ENCODE measurements at regions not wholly inside any gene's neighbourhood (a gene's known extent, or its start where the extent isn't known, plus 50 kb on each side); places are given as distances from the start of the nearest gene placed in this dataset.

GRCh38 chr4:175871774-175872405, 59.8 kb upstream of the GPM6A start:
- DNase-seq (ENCODE audit: low spot score), result peak; percentile 55

GRCh38 chr4:175873707-175874106, 61.6 kb upstream of the GPM6A start:
- DNase-seq (ENCODE audit: low spot score), result peak; percentile 25

GRCh38 chr4:175874306-175874705, 62.2 kb upstream of the GPM6A start:
- DNase-seq (ENCODE audit: low spot score), result no peak

GRCh38 chr4:175875993-175876771, 64.1 kb upstream of the GPM6A start:
- no peak for DNase-seq (ENCODE audit: low spot score)

- no peak for DNase-seq (ENCODE audit: low spot score)
Measured at GRCh38 chr4:175882891-175883290, 70.8 kb upstream of the GPM6A start.

GRCh38 chr4:175884048-175884447, 72.0 kb upstream of the GPM6A start:
- no peak for DNase-seq (ENCODE audit: low spot score)

GRCh38 chr4:175891231-175891630, 79.2 kb upstream of the GPM6A start:
- DNase-seq (ENCODE audit: low spot score), result no peak

GRCh38 chr4:175891851-175892250, 79.8 kb upstream of the GPM6A start:
- peak; percentile 52 for DNase-seq (ENCODE audit: low spot score)

GRCh38 chr4:175905925-175906324, 93.9 kb upstream of the GPM6A start:
- DNase-seq (ENCODE audit: low spot score), result no peak

- no peak for DNase-seq (ENCODE audit: low spot score)
Measured at GRCh38 chr4:175906384-175906783, 94.3 kb upstream of the GPM6A start.

- no peak for DNase-seq (ENCODE audit: low spot score)
Measured at GRCh38 chr4:175910700-175911099, 98.6 kb upstream of the GPM6A start.

GRCh38 chr4:175916626-175917351, 104.7 kb upstream of the GPM6A start:
- DNase-seq (ENCODE audit: low spot score), result no peak

GRCh38 chr4:175927121-175927520, 115.1 kb upstream of the GPM6A start:
- no peak for DNase-seq (ENCODE audit: low spot score)

GRCh38 chr4:175929441-175929840, 117.4 kb upstream of the GPM6A start:
- no peak for DNase-seq (ENCODE audit: low spot score)

GRCh38 chr4:175929932-175930331, 117.9 kb upstream of the GPM6A start:
- DNase-seq (ENCODE audit: low spot score), result peak; percentile 1

GRCh38 chr4:175930471-175930870, 118.4 kb upstream of the GPM6A start:
- no peak for DNase-seq (ENCODE audit: low spot score)

- no peak for DNase-seq (ENCODE audit: low spot score)
Measured at GRCh38 chr4:175932116-175932515, 120.1 kb upstream of the GPM6A start.

GRCh38 chr4:175934506-175934905, 122.4 kb upstream of the GPM6A start:
- DNase-seq (ENCODE audit: low spot score), result no peak

- peak; percentile 85 for DNase-seq (ENCODE audit: low spot score)
Measured at GRCh38 chr4:175935016-175935661, 123.1 kb upstream of the GPM6A start.

GRCh38 chr4:175944126-175944910, 121.3 kb upstream of the WDR17 start:
- no peak for DNase-seq (ENCODE audit: low spot score)

- DNase-seq (ENCODE audit: low spot score), result no peak
Measured at GRCh38 chr4:175946472-175947116, 119.0 kb upstream of the WDR17 start.

All from LoVo (cell line).